ENCODE measurements at regions not wholly inside any gene's neighbourhood (a gene's known extent, or its start where the extent isn't known, plus 50 kb on each side); places are given as distances from the start of the nearest gene placed in this dataset.
"Not testable (repeated sequence)": the region's sequence is repeated elsewhere in the genome, so short reads cannot be mapped to it uniquely, and the experiment has no call there.

DNA sequence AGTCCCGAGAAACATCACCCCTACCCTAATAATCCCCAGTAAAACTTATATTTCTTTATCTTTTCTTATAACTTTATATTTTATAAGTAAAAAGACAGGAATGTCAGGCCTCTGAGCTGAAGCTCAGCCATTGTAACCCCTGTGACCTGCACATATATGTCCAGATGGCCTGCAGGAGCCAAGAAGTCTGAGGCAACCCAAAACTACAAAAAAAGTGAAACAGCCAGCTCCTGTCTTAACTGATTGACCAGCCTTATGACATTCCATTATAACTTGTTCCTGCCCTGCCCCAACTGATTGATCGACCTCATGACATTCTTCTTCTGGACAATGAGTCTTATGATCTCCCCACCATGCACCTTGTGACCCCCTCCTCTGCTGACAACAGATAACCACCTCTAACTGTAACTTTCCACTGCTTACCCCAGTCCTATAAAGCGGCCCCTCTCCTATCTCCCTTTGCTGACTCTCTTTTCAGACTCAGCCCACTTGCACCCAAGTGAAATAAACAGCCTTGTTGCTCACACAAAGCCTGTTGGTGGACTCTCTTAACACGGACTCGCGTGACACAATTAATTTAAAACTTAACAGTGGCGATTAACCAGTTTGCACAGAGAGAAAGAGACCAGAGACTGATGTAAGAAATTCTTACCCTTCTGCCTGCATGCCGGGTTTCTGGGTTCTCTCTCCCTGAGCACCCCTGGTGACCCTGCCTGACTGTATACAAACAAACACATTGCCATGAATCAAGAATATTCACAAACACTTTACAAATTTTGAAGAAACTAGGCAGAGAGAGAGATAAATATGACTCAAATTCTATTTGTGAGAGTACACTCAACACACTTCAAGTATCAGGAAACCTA, 1109.2 kb upstream of the TMEM132C start:
- ATAC-seq; H3K4me2 ChIP-seq (ENCODE audit: control insufficient read depth, insufficient read depth); H3K4me1 ChIP-seq (ENCODE audit: control insufficient read depth, insufficient read depth, low read length); RAD21 ChIA-PET (ENCODE audit: unreplicated experiment); DNase-seq (ENCODE audit: low read depth, low spot score); H3K4me3 ChIP-seq; POLR2A ChIA-PET; H3K27me3 ChIP-seq (replicated peaks in 1 of 2; ENCODE audit: control insufficient read depth in 2 of 2, insufficient read depth in 2 of 2, low read length in 1 of 2); CTCF ChIA-PET; SMC1A ChIA-PET (ENCODE audit: uncharacterized antibody, unreplicated experiment); H3K79me2 ChIP-seq (ENCODE audit: control insufficient read depth, insufficient read depth, low read length); H3K9ac ChIP-seq (ENCODE audit: control insufficient read depth, insufficient read depth, low read length); H2AFZ ChIP-seq (ENCODE audit: control insufficient read depth, low read depth, low read length); BruUV-seq (replicated peaks); intact Hi-C loops (cut with micrococcal nuclease; ENCODE audit: unreplicated experiment); in situ Hi-C loops (cut with MboI); H3K9me3 ChIP-seq (replicated peaks; ENCODE audit: control insufficient read depth, insufficient read depth, low read length); FAIRE-seq; H4K20me1 ChIP-seq (ENCODE audit: control insufficient read depth, insufficient read depth); H3K36me3 ChIP-seq (ENCODE audit: control insufficient read depth in 2 of 2, insufficient read depth in 2 of 2, low read length in 1 of 2); H3K27ac ChIP-seq (ENCODE audit: control insufficient read depth, insufficient read depth): not testable (repeated sequence)
- 48% methylated on average over 8 of the region's 8 CpGs for whole genome bisulfite sequencing (ENCODE audit: insufficient coverage, insufficient replicate concordance, low lambda C conversion rate, missing lambda C conversion rate)

DNA sequence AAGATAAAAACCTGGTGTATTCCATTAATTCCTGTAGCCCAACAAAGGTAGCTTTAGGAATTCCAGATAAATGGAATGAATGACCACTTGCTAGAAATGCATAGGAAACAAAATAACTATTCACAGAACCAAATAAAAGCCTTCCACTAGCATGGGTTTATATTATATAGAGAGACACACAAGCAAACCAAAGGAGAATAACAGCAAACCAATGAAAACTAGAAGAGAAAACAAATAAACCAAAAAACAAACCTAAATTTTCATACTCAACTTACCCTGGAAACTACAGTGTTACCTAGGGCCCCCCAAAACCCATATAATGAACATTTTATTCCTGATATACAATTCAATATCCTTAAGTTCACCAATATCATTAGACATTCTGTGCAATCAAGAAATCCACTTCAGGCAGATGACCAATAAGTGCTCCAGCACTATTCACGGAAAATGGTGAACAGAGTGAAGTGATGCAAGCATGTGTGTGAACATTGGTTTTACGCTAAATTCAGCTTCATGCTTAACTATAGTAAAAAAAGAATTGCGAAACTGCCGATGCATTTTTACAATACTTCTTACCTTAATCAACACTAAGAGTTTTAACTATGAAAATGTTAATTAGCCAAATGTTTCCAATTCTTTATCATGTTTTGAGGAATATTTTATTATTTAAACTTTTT, 1108.4 kb upstream of the TMEM132C start:
- FAIRE-seq (no peak), DNase-seq (ENCODE audit: low read depth, low spot score) (no peak), ATAC-seq (no peak)
- no peak overlapping the region for H3K27ac ChIP-seq (ENCODE audit: control insufficient read depth, insufficient read depth)
- in situ Hi-C loops (cut with MboI): no loop called here
- H3K4me2 ChIP-seq (ENCODE audit: control insufficient read depth, insufficient read depth): no peak overlapping the region
- ChIA-PET POLR2A (no interaction called here), RAD21 (ENCODE audit: unreplicated experiment) (no interaction called here), SMC1A (ENCODE audit: uncharacterized antibody, unreplicated experiment) (no interaction called here), CTCF (no interaction called here)
- no peaks in the 10 kb centered on the region for H4K20me1 ChIP-seq (ENCODE audit: control insufficient read depth, insufficient read depth)
- H3K36me3 ChIP-seq (ENCODE audit: control insufficient read depth in 2 of 2, insufficient read depth in 2 of 2, low read length in 1 of 2): no peaks in the 10 kb centered on the region
- intact Hi-C loops (cut with micrococcal nuclease; ENCODE audit: unreplicated experiment): no loop called here
- H3K4me1 ChIP-seq (ENCODE audit: control insufficient read depth, insufficient read depth, low read length): no peaks in the 10 kb centered on the region
- 35% methylated on average over 4 of the region's 4 CpGs for WGBS (ENCODE audit: insufficient coverage, insufficient replicate concordance, low lambda C conversion rate, missing lambda C conversion rate)
- H3K9me3 ChIP-seq (replicated peaks; ENCODE audit: control insufficient read depth, insufficient read depth, low read length): no peaks in the 10 kb centered on the region; the same call in 2 of the 3 replicates
- no peak overlapping the region for H2AFZ ChIP-seq (ENCODE audit: control insufficient read depth, low read depth, low read length)
- H3K4me3 ChIP-seq: no peak overlapping the region
- H3K9ac ChIP-seq (ENCODE audit: control insufficient read depth, insufficient read depth, low read length): no peak overlapping the region
- BruUV-seq (replicated peaks): no TSS peak
- no peaks in the 10 kb centered on the region for H3K27me3 ChIP-seq (replicated peaks in 1 of 2; ENCODE audit: control insufficient read depth in 2 of 2, insufficient read depth in 2 of 2, low read length in 1 of 2)
- no peaks in the 10 kb centered on the region for H3K79me2 ChIP-seq (ENCODE audit: control insufficient read depth, insufficient read depth, low read length)
- TF ChIP-seq STAT1 (conservative IDR thresholded peaks at IDR 0.05) (no peak), SREBF1 (IDR thresholded peaks at IDR 0.05; ENCODE audit: low read length) (no peak), NR2F1 (conservative IDR thresholded peaks at IDR 0.05) (no peak), TBL1XR1 (IDR thresholded peaks at IDR 0.05; ENCODE audit: low read depth, low read length) (no peak), CBX3 (IDR thresholded peaks at IDR 0.05; ENCODE audit: borderline replicate concordance, low read depth) (no peak), ATF7 (IDR thresholded peaks at IDR 0.05; ENCODE audit: low read depth) (no peak), TAF1 (IDR thresholded peaks at IDR 0.05; ENCODE audit: borderline replicate concordance, low read depth, low read length) (no peak), RB1 (IDR thresholded peaks at IDR 0.05; ENCODE audit: borderline replicate concordance) (no peak), SRF (IDR thresholded peaks at IDR 0.05; ENCODE audit: low read depth in 2 of 2, low read length in 2 of 2) (no peak), ETV6 (conservative IDR thresholded peaks at IDR 0.05 in 1 of 2, IDR thresholded peaks at IDR 0.05 in 1 of 2; ENCODE audit: borderline replicate concordance in 1 of 2, low read depth in 1 of 2) (no peak)
- TF ChIP-seq, protein P1, sequence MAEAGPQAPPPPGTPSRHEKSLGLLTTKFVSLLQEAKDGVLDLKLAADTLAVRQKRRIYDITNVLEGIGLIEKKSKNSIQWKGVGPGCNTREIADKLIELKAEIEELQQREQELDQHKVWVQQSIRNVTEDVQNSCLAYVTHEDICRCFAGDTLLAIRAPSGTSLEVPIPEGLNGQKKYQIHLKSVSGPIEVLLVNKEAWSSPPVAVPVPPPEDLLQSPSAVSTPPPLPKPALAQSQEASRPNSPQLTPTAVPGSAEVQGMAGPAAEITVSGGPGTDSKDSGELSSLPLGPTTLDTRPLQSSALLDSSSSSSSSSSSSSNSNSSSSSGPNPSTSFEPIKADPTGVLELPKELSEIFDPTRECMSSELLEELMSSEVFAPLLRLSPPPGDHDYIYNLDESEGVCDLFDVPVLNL (IDR thresholded peaks at IDR 0.05; ENCODE audit: low read depth, low read length): no peak
- TF ChIP-seq, protein P2, sequence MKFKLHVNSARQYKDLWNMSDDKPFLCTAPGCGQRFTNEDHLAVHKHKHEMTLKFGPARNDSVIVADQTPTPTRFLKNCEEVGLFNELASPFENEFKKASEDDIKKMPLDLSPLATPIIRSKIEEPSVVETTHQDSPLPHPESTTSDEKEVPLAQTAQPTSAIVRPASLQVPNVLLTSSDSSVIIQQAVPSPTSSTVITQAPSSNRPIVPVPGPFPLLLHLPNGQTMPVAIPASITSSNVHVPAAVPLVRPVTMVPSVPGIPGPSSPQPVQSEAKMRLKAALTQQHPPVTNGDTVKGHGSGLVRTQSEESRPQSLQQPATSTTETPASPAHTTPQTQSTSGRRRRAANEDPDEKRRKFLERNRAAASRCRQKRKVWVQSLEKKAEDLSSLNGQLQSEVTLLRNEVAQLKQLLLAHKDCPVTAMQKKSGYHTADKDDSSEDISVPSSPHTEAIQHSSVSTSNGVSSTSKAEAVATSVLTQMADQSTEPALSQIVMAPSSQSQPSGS (IDR thresholded peaks at IDR 0.05; ENCODE audit: low read length): no peak
